ENCODE measurements at regions not wholly inside any gene's neighbourhood (a gene's known extent, or its start where the extent isn't known, plus 50 kb on each side); places are given as distances from the start of the nearest gene placed in this dataset.

DNA sequence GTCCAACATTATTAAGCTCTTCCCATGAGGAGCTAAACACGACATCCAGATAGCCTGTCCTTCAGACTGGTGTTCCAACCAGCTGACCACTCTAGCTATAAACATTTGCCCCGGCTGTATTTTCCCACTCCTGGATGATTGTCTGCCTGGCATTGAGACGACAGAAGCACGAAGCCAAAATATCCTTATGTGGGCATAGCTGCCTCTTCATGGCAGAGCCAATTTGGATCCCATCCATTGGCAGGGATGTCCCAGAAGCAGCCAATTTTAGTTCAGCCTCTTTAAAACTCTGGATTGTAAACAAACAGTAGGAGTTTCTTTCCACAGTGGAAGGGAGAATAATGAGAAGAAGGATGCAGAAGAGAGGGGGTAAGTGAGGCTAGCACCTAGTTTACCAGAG, 507.6 kb downstream of the CETN3 start:
- TF ChIP-seq, protein P1, sequence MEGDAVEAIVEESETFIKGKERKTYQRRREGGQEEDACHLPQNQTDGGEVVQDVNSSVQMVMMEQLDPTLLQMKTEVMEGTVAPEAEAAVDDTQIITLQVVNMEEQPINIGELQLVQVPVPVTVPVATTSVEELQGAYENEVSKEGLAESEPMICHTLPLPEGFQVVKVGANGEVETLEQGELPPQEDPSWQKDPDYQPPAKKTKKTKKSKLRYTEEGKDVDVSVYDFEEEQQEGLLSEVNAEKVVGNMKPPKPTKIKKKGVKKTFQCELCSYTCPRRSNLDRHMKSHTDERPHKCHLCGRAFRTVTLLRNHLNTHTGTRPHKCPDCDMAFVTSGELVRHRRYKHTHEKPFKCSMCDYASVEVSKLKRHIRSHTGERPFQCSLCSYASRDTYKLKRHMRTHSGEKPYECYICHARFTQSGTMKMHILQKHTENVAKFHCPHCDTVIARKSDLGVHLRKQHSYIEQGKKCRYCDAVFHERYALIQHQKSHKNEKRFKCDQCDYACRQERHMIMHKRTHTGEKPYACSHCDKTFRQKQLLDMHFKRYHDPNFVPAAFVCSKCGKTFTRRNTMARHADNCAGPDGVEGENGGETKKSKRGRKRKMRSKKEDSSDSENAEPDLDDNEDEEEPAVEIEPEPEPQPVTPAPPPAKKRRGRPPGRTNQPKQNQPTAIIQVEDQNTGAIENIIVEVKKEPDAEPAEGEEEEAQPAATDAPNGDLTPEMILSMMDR (IDR thresholded peaks at IDR 0.05; ENCODE audit: poor library complexity) = no peak
- no peak for TF ChIP-seq EZH2 (IDR thresholded peaks at IDR 0.05; ENCODE audit: borderline replicate concordance)
- no peak for TF ChIP-seq EZH2phosphoT487 (IDR thresholded peaks at IDR 0.05; ENCODE audit: low read depth, severe bottlenecking, unreplicated experiment)
